ENCODE measurements at regions not wholly inside any gene's neighbourhood (a gene's known extent, or its start where the extent isn't known, plus 50 kb on each side); places are given as distances from the start of the nearest gene placed in this dataset.

- ATAC-seq (ENCODE audit: insufficient read depth, low FRiP score) (no peak), DNase-seq (no peak)
- no peak overlapping the region for H3K4me3 ChIP-seq
- H3K36me3 ChIP-seq (ENCODE audit: control insufficient read depth in 4 of 4, insufficient read depth in 4 of 4, low read length in 4 of 4): no peaks in the 10 kb centered on the region
- H3K27ac ChIP-seq (ENCODE audit: low read depth in 1 of 2, low read length in 1 of 2): no peak overlapping the region
- H3K4me1 ChIP-seq (ENCODE audit: control insufficient read depth in 5 of 5, insufficient read depth in 5 of 5, low read length in 5 of 5): no peaks in the 10 kb centered on the region
- H3K27me3 ChIP-seq (ENCODE audit: control insufficient read depth in 3 of 3, insufficient read depth in 3 of 3, low read length in 2 of 3): no peaks in the 10 kb centered on the region
- TF ChIP-seq CTCF (IDR thresholded peaks at IDR 0.05; ENCODE audit: control extremely low read depth, extremely low read depth): no peak
- H3K9me3 ChIP-seq (ENCODE audit: control insufficient read depth in 4 of 4, insufficient read depth in 3 of 4, low read length in 3 of 4): no peaks in the 10 kb centered on the region
- H3K9ac ChIP-seq (ENCODE audit: insufficient read depth in 1 of 2, low read length in 2 of 2): no peak overlapping the region
- WGBS, 2 donors: 77 to 80% methylated on average over 3 of the region's 3 CpGs
Measured at GRCh38 chr9:12065686-12066085, 627.5 kb upstream of the TYRP1 start.

- Histone ChIP-seq H3K27ac (ENCODE audit: low read depth in 1 of 2, low read length in 1 of 2) (no peak overlapping the region), H3K9ac (ENCODE audit: insufficient read depth in 1 of 2, low read length in 2 of 2) (no peak overlapping the region), H3K27me3 (ENCODE audit: control insufficient read depth in 3 of 3, insufficient read depth in 3 of 3, low read length in 2 of 3) (no peaks in the 10 kb centered on the region), H3K36me3 (ENCODE audit: control insufficient read depth in 4 of 4, insufficient read depth in 4 of 4, low read length in 4 of 4) (no peaks in the 10 kb centered on the region), H3K4me1 (ENCODE audit: control insufficient read depth in 5 of 5, insufficient read depth in 5 of 5, low read length in 5 of 5) (no peaks in the 10 kb centered on the region), H3K9me3 (ENCODE audit: control insufficient read depth in 4 of 4, insufficient read depth in 3 of 4, low read length in 3 of 4) (no peaks in the 10 kb centered on the region), H3K4me3 (no peak overlapping the region)
- DNase-seq (no peak), ATAC-seq (ENCODE audit: insufficient read depth, low FRiP score) (no peak)
- WGBS, 2 donors: 88 to 92% methylated on average over 2 of the region's 2 CpGs
- no peak for TF ChIP-seq CTCF (IDR thresholded peaks at IDR 0.05; ENCODE audit: control extremely low read depth, extremely low read depth)
Measured at GRCh38 chr9:12066455-12067035, 626.6 kb upstream of the TYRP1 start.

- Histone ChIP-seq H3K27ac (ENCODE audit: low read depth in 1 of 2, low read length in 1 of 2) (no peak overlapping the region), H3K9me3 (ENCODE audit: control insufficient read depth in 4 of 4, insufficient read depth in 3 of 4, low read length in 3 of 4) (peaks cover 0 to 3% (median 0%) of the 10 kb centered on the region in 4 donors), H3K27me3 (ENCODE audit: control insufficient read depth in 3 of 3, insufficient read depth in 3 of 3, low read length in 2 of 3) (no peaks in the 10 kb centered on the region), H3K36me3 (ENCODE audit: control insufficient read depth in 4 of 4, insufficient read depth in 4 of 4, low read length in 4 of 4) (no peaks in the 10 kb centered on the region), H3K9ac (ENCODE audit: insufficient read depth in 1 of 2, low read length in 2 of 2) (no peak overlapping the region), H3K4me3 (no peak overlapping the region), H3K4me1 (ENCODE audit: control insufficient read depth in 5 of 5, insufficient read depth in 5 of 5, low read length in 5 of 5) (no peaks in the 10 kb centered on the region)
- TF ChIP-seq CTCF (IDR thresholded peaks at IDR 0.05; ENCODE audit: control extremely low read depth, extremely low read depth): no peak
- ATAC-seq (ENCODE audit: insufficient read depth, low FRiP score) (no peak), DNase-seq (no peak)
- WGBS, 2 donors: 90 to 91% methylated on average over 4 of the region's 4 CpGs
Measured at GRCh38 chr9:12069366-12069765, 623.8 kb upstream of the TYRP1 start.

- no peaks in the 10 kb centered on the region for H3K27me3 ChIP-seq (ENCODE audit: control insufficient read depth in 3 of 3, insufficient read depth in 3 of 3, low read length in 2 of 3)
- H3K9ac ChIP-seq (ENCODE audit: insufficient read depth in 1 of 2, low read length in 2 of 2): no peak overlapping the region
- H3K4me1 ChIP-seq (ENCODE audit: control insufficient read depth in 5 of 5, insufficient read depth in 5 of 5, low read length in 5 of 5): no peaks in the 10 kb centered on the region
- H3K27ac ChIP-seq (ENCODE audit: low read depth in 1 of 2, low read length in 1 of 2): no peak overlapping the region
- ATAC-seq (ENCODE audit: insufficient read depth, low FRiP score): no peak
- no peak for DNase-seq
- no peaks in the 10 kb centered on the region for H3K9me3 ChIP-seq (ENCODE audit: control insufficient read depth in 4 of 4, insufficient read depth in 3 of 4, low read length in 3 of 4)
- TF ChIP-seq CTCF (IDR thresholded peaks at IDR 0.05; ENCODE audit: control extremely low read depth, extremely low read depth): no peak
- H3K36me3 ChIP-seq (ENCODE audit: control insufficient read depth in 4 of 4, insufficient read depth in 4 of 4, low read length in 4 of 4): no peaks in the 10 kb centered on the region
- H3K4me3 ChIP-seq: no peak overlapping the region
Measured at GRCh38 chr9:12085399-12085798, 607.8 kb upstream of the TYRP1 start.

Data from lung (tissue), 11 donors.